Thyroid gland (tissue), 4 donors: ENCODE measurements at regions not wholly inside any gene's neighbourhood (a gene's known extent, or its start where the extent isn't known, plus 50 kb on each side); places are given as distances from the start of the nearest gene placed in this dataset.

ENCODE experiments used
- CTCF ChIP-seq, 6 experiments: fragments of 200-600 bp in 3 of 6; fragments of 450-650 bp in 3 of 6; sonication (generic) in 3 of 6; IDR thresholded peaks; one replicate each; pipeline ENCODE4 v1.5.1; 2016 to 2019; ENCODE audit warnings: antibody characterized with exemption in 6 of 6, mild to moderate bottlenecking in 2 of 6, inconsistent platforms in 1 of 6, moderate library complexity in 1 of 6
- POLR2A ChIP-seq, 2 donors: fragments of 450-650 bp; IDR thresholded peaks; one replicate each; pipeline ENCODE4 v1.6.1; 2017; ENCODE audit warnings: antibody characterized with exemption in 2 of 2, mild to moderate bottlenecking in 2 of 2, moderate library complexity in 1 of 2

DNA sequence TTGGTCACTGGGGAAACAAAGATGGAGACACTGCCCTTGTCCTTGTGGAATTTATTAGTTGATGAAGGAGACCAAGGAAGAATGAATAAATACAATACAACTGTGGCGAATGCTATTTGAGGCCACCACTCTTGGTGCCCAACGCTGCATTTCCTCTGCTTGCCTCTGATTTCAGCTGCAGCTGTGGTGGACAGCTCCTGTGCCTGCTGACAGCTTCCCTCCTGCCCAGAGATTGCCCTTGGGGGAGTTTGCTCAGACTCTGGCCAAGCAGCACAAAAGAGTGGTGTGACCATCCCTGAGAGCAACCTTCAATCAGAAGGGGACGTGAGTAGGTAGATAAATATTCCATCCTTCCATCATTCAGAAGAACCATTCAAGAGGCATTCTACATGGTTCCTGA is 64.6 kb upstream of the FHIT start:
- TF ChIP-seq CTCF (IDR thresholded peaks at IDR 0.05) (no peak), POLR2A (IDR thresholded peaks at IDR 0.05) (no peak)
